ENCODE measurements at regions not wholly inside any gene's neighbourhood (a gene's known extent, or its start where the extent isn't known, plus 50 kb on each side); places are given as distances from the start of the nearest gene placed in this dataset.
"Not testable (repeated sequence)": the region's sequence is repeated elsewhere in the genome, so short reads cannot be mapped to it uniquely, and the experiment has no call there.

GRCh38 chr6:166790808-166791207 is 163.8 kb upstream of the RPS6KA2 start:
- not testable (repeated sequence) for TF ChIP-seq POLR2AphosphoS5, CTCF, POLR2A, EP300 (IDR thresholded peaks at IDR 0.05)
